ENCODE measurements at regions not wholly inside any gene's neighbourhood (a gene's known extent, or its start where the extent isn't known, plus 50 kb on each side); places are given as distances from the start of the nearest gene placed in this dataset.

- no peak for DNase-seq
Observed at GRCh38 chr6:113170454-113170853, 686.7 kb upstream of the MARCKS start.

- DNase-seq, result no peak
Observed at GRCh38 chr6:113171882-113172281, 685.3 kb upstream of the MARCKS start.

GRCh38 chr6:113172531-113172966 lies 684.6 kb upstream of the MARCKS start:
- no peak for DNase-seq

GRCh38 chr6:113178349-113178748 lies 678.8 kb upstream of the MARCKS start:
- no peak for DNase-seq

DNA sequence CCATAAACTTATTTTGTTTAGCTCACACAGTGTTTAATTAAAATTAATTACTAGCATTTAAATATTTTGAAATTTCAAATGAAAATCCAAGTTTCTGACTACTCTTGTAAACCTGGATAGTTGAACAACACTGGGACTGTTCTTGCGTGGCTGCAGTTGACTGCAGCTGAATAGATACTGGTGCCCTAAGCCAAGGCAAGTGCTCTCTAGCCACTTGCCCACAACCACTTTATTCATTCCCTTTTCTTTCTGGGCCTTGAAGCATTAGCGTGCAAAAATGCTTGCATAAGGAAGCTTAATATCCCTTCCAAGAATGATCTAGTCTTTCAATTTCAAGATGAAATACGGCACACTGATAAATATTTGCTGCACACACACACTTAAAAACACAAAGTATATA lies 676.0 kb upstream of the MARCKS start:
- DNase-seq, result no peak

- no peak for DNase-seq
Observed at GRCh38 chr6:113182370-113183141, 674.6 kb upstream of the MARCKS start.

- no peak for DNase-seq
Observed at GRCh38 chr6:113184291-113184690, 672.9 kb upstream of the MARCKS start.

DNA sequence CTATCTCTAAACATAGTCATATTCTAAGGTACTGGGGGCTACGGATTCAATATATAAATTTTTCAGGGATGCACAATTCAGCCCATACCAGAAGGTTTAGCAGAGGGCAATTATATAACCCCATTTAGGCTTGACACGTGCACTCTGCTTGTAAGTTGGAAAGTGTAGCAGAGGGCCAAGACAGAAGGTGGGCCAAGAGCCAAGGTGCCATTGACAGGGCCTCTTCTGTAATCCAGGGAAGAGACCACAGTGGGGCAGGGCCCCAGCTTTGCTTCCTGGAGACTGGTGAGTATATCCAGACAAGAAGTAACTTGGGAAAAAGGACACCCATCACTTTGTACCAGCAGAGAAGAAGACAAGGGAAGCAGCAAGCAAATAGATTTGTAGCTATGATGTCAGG lies 672.4 kb upstream of the MARCKS start:
- DNase-seq, result no peak

DNA sequence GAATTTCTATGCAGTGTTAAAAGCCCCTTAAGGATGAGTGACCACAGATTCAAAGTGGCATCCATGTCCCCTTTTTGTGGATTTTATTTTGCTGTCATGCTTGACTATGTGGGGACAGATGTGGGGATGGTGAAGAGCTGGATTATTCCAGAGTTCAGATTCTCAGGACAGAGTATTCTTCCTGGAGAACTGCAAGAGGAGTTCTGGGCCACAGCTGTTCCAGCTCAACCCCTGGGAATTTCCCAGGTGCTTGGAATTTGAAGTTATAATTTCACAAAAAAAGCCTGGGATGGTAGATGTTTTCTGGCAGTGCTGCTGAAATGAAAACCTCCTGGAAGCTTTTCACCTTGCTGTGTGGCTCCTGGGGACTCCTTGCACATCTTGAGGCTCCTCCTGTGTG lies 671.8 kb upstream of the MARCKS start:
- no peak for DNase-seq

- DNase-seq, result no peak
Observed at GRCh38 chr6:113187661-113188060, 669.5 kb upstream of the MARCKS start.

DNA sequence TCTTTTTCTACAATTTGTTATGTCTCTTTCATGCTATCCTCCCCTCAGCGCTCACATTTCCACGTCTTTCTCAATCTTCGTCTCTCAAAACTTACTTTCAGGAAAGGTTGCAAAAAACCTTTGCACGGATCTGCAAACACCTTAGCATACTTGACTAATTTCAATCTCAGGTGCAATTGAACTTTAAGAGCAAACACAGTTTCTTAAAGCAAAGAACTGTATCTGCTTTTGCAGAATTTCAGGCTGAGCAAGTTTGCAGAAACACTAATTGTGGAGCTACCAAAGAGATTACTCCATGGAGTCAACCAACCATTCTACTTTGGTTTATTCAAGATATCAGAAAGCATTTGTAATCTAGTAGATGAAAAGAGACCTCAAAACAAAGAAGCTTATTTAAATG lies 668.2 kb upstream of the MARCKS start:
- no peak for DNase-seq

DNA sequence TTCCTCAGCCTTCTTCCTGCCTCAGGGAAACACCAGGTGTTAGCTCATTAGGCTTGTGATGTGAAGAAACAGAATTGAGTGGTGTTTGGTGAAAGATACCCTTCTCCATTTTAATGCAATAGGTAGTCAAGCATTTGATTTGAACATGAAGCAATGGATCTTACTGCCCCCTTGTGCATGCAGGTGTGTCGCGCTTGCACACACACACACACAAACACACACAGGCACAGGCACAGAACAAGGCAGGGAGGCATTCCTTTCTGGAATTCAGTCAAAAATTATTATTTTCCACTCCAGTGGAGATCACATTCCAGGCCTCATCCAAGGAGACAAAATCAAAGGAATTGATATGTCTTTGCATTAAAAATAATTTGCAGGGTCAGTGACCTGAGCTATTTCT lies 667.0 kb upstream of the MARCKS start:
- no peak for DNase-seq

GRCh38 chr6:113194090-113194489 lies 663.1 kb upstream of the MARCKS start:
- no peak for DNase-seq

DNA sequence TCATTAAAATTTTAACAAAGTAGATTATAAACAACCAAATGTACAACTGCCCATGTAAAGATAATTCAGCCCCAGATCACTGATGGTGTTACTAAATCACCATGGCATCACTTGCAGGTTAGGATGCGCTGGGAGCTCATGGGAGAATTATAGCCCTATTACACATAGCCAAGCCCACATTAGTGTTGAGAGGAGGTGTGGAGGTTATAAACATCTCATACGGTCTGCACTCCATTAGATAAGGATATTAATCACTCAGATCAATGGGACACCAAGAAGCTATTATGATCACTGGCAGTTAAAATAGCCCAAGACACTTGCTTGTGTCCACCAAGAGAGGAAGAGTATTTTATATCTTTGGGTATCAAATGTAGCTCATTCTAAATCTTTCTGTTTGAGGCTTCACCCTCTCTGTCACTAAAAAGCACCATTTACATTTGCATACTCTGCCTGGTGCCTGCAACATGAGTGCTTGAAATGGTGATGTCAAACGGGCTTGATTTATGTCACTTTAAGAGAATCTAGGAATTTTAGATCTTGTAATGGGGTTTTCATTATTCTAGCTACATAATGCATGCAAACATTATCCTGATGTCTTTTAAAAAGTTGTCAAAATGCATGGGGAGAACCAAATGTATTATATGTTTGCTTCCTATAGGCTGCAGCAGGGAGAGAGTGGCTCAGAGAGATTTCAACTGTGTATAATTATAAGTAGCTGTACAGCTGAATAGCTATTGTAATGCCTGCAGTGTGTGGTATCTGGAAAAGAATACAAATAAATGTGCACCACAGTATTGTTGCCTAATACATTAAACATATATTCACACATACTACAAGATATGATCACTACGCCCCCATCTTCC lies 654.1 kb upstream of the MARCKS start:
- no peak for DNase-seq

GRCh38 chr6:113203715-113204110 lies 653.4 kb upstream of the MARCKS start:
- DNase-seq, result no peak

GRCh38 chr6:113205553-113205952 lies 651.6 kb upstream of the MARCKS start:
- DNase-seq, result no peak

DNA sequence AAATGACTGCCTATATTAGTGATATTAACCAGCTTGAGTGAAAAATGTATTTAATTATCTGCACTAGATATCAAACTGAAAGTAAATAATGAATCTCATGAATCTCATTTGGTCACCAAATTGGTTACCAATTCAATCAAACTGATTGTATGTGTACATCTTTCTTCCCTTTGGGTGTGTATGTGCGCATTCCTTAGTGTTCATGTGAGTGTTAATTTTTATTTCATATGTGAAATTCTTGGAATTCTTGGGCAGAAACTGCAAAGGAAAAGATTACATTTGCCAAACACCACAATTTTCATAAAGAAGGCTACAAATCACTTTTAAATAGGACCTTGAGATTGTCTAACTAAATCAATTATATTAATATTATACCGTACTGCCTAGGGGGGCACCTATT lies 648.4 kb upstream of the MARCKS start:
- DNase-seq, result no peak

DNA sequence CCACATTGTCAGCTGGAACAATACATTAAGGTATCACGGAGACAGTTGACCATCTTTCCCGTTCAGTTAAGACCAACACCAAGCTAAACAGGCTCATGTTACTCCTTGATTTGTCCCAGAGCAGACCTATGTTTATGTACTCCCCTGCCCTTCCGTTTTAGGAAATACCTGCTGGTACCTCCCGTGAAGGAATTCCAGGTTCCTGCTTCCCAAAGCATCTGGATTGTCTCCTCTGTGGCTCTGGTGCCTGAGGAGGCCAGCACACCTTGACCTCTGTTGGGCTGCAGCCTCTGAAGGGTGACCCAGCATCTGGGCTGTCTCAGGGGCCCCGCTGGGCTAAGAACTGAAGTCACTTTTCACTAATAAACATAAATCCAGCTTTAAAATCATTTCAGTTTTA lies 647.8 kb upstream of the MARCKS start:
- DNase-seq, result no peak

DNA sequence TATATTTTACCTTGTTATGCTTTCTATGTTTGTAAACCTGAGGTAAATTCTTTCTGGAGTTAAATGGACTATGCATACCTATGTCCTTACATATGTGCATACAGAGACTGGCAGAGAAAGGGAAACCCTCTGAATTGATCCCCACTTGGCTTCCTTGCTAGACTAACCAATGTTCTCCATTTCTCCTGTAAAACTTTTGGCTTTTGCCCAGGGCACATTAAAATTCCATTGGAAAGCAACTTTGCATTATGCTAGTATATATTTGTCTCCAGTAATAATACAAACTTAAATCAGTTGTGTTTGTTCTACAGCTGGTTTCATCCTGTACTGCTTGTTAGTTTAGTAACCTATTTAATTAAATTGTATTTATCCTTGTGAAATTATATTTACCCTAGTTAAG lies 646.0 kb upstream of the MARCKS start:
- DNase-seq, result no peak

DNA sequence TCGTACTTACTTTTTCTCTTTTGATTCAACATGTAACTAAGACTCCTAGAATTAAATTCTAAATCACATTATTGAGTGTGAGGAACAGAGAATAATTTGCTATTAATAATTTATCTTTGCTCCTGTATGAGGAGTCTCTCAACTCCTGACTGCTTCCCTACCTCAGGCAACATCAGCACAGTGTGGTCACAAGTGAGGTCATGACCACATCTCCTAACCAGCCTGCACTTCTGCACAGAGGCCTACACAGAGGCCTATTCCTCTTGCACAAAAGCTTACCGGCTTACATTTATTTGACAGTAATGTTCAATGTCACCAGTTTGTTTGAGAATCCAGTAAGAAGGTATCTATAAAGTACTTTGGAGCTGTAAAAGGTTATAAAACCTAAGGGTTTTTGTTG lies 637.4 kb upstream of the MARCKS start:
- DNase-seq, result no peak

- DNase-seq, result no peak
Observed at GRCh38 chr6:113220832-113221231, 636.3 kb upstream of the MARCKS start.

DNA sequence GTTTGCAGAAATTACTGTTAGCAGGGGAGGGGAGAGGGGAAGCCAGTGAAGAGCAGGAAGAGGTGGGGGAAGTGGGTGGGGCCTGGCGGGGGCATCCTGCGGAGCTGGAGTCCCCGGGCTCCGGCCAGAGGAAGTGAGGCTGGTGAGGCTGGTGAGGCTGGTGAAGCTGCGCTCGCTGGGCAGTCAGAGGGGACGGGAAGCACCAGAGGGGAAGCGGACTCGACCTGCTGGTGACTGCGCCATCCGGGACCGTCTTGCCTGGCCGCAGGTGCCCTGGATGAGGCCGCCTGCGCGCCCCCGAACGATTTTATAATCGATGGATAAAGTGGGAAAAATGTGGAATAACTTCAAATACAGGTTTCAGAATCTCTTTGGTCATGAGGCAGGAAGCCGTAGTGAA lies 635.3 kb upstream of the MARCKS start:
- no peak for DNase-seq

DNA sequence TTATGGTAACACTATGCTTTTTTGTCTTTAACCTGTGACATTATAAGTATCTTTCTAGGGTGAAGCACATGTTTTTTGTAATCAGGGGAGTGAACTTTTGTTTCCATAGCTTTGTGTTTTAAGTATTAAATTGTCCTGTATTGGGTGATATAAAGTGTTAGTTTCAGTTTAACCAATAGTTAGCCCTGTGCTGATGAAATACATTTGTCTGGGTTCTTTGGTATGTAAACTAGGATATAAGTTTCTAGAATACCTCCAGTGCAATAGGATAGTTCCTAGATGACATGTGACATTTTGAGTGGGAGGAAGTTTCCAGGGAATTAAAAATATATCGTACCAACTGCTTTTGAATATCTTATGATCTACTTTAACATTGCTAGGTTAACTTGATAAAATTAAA lies 611.0 kb upstream of the MARCKS start:
- DNase-seq, result no peak

DNA sequence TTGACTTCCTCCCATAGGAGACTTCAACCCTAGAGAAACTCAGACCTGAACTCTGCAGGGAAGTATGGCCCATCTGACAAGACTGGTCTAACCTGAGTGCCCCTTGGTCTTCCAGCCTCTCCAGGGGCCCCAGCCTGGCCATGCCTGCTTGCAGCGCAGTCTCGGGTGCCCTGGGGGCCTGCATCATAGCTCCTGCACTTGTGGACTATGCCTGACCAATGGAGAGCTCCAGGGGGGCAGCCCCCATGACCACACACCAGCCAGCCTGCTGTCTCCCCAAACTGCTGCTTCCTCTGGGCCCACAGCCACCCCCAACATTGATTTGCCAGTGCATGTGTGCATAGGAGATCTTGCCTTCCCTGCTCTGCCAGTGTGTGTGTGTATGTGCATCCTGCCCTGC lies 608.6 kb upstream of the MARCKS start:
- no peak for DNase-seq
